ENCODE measurements at regions not wholly inside any gene's neighbourhood (a gene's known extent, or its start where the extent isn't known, plus 50 kb on each side); places are given as distances from the start of the nearest gene placed in this dataset.

DNA sequence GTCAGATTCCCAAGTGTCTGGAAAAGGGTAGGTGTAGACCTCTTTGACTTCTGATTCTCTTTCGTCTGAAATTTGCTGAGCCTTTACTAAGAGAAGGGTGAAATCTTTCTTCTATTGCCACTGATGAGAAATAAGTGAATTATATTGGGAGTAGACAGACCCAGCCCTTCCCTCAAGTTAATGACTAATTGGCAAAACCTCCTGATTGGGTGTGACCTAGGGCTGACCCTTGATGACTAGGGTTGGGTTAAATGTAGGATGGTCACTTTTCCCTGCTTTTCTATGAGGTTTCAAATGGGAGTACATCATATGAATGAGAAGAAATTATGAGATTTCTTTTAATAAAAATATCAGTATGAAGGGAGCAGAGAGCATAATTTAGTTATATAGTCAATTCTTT, 73.4 kb upstream of the C5orf46 start:
- TF ChIP-seq CTCF (IDR thresholded peaks at IDR 0.05) (no peak), POLR2A (IDR thresholded peaks at IDR 0.05) (no peak)

Data from upper lobe of left lung (tissue), 4 donors.